T47D (cell line): ENCODE measurements at regions not wholly inside any gene's neighbourhood (a gene's known extent, or its start where the extent isn't known, plus 50 kb on each side); places are given as distances from the start of the nearest gene placed in this dataset.

Source experiments
- DNase-seq, 2 experiments: peaks; one replicate each; pipeline versions ENCODE4 v3.0.0 to v3.0.0-alpha.2; 2011 to 2012; ENCODE audit warnings: low read depth in 1 of 2, low spot score in 1 of 2
- JUND ChIP-seq: IDR thresholded peaks from 2 replicates; pipeline ENCODE4 v1.6.1; 2012; ENCODE audit warnings: low read depth
- in situ Hi-C: cut with HindIII; loops from 2 replicates; pipeline ENCODE4 v1.10.0; 2016; ENCODE audit warnings: low sequenced_read_pairs, low pct_unique_long_range_greater_than_20kb

DNA sequence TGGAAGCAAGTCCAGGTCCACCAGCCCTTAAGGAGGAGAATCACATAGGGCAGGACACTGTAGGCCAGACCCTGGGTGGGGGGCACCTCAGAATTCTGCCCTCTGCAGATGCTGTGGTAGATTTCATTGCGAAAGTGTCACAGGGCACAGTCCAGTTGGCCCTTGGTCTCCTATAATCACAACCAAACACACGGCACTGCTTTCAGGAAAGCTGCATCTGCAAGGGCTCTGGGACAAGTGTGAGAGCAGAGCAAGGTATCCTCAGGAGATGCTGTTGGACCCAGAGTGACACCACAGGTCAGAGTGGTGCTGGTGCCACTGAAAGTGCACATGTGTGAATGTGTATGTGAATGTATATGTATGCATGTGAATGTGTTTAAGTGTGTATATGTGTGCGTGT is 88.6 kb upstream of the MBNL2 start:
- TF ChIP-seq JUND: no peak
- no peak for DNase-seq
- in situ Hi-C loops: no loop called here

DNA sequence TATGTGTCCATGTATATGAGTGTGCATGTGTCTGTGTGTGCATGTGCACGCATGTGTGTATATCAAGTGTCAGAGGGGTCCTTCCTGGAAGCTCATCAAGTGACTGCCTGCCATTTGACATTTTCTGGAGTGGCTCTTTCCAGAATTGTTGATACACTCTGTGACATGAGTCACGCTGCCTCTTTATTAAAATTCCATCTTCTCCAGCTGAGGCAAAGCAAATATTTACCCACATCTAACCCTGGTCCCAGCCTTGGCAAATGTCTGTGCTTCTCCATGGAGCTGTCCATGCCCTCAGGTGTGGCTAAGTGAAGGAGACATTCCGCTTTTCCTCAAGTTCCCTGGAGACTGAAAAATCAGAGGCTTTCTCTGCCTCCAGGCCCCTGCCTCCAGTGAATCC is 88.2 kb upstream of the MBNL2 start:
- in situ Hi-C loops: no loop called here
- DNase-seq: peak in 1 of 2 experiments; percentile 53

GRCh38 chr13:97134364-97135095 is 87.6 kb upstream of the MBNL2 start:
- no peak for TF ChIP-seq JUND
- DNase-seq: no peak
- in situ Hi-C loops: no loop called here

More for the DNA sequence above, 88.2 kb upstream of the MBNL2 start:
- TF ChIP-seq JUND: no peak

DNA sequence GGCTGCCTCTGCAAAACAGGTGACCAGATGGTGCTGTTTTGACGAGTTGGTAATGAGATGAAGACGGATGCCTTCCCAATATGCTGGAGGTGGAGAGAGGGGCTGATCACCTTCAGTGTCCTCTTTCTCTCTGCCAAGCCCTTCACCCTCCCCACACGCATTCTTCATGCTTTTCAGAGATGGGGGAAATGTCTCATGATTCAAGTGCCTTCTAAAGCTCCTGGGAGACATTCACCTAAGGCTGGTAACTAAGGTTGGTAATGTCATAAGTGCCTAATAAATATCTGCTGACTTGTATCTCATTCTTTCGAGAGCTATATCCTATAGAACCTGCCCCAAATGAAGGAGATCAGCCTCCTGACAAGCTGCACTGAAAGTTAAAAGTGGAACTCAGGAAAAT is 86.2 kb upstream of the MBNL2 start:
- DNase-seq: no peak
- in situ Hi-C loops: no loop called here
- no peak for TF ChIP-seq JUND

DNA sequence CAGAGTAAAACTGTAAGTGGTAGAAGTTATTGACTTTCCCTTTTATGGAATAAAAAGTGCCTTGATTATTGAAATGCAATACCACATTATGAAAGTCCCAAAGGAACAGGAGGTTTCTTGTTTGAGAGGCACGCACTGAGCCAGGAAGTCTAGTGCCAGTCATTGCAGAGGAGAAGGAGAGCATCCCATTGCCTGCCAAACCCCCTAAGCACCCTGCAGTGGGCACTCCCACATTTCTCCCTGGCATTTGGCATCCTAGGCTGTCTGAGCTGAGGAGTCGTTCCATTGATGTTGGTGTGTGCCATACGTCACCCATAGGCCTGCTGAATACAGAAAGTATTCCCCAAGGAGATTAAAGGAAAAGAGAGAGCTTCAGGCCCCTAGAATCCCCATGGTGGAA is 85.7 kb upstream of the MBNL2 start:
- DNase-seq: no peak
- in situ Hi-C loops: no loop called here
- TF ChIP-seq JUND: no peak

GRCh38 chr13:97139691-97140090 is 82.4 kb upstream of the MBNL2 start:
- in situ Hi-C loops: no loop called here
- TF ChIP-seq JUND: no peak
- DNase-seq: no peak

DNA sequence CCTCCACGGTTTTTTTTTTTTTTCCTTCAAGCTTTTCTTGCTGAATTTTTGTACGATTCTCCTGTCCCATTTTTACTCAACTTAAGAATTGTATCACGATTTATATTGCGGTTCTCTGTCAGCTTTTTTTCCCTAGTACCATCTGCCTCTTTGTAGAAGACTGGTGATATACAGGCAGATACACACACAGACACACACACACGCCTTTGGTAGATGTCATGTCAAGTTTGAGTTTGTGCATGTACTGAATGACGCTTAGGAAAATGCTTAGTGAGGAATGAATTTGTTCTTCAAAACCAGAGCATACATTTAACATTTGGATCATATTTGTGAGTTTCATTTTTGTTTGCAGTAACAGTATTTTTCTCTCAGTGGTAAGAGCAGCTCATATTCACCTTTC is 82.0 kb upstream of the MBNL2 start:
- no peak for TF ChIP-seq JUND
- no peak for DNase-seq
- in situ Hi-C loops: no loop called here

DNA sequence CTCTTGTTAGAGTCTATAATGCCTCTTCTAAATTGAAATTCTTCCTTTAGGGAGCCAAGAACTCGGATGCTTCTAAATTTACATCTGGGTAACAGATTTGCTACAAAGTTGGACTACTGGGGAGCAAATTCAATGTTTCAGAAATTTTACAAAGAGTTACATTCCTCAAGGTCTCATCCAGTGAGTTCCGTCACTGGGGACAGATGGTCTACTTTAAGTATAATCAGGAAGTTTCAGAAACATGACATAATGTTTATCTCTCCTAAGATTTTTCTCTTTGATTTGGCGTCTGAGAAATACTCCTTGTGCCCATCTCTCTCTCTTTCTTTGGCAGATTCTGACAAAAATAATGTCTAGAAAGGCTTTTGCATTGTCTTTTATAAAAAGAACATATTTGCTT is 81.5 kb upstream of the MBNL2 start:
- no peak for DNase-seq
- in situ Hi-C loops: no loop called here
- TF ChIP-seq JUND: no peak

DNA sequence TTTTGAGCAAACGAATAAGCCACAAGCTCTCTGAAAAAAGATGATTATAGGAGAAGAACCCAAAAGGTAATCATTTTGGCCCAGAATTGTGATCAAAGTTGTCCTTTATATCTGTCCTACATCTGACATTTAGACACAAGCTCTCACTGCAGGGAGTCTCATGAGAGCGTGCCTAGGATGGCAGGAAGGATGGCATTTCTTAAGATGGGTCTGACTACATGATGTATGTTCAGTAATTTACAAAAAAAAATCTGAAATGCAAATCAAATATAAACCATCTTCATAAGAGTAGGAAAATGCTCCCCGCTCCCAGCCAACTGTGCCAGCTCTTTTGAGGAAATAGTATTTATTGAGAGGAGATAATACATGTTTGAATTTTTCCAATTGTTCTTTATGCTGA is 81.0 kb upstream of the MBNL2 start:
- no peak for TF ChIP-seq JUND
- DNase-seq: no peak
- in situ Hi-C loops: no loop called here

GRCh38 chr13:97141564-97142005 is 80.5 kb upstream of the MBNL2 start:
- in situ Hi-C loops: no loop called here
- DNase-seq: peak; percentile 46 to 92
- peak; percentile 99 for TF ChIP-seq JUND

- peak in 1 of 2 experiments; percentile 60 for DNase-seq
- in situ Hi-C loops: no loop called here
- no peak for TF ChIP-seq JUND
Observed at GRCh38 chr13:97142452-97142851, 79.7 kb upstream of the MBNL2 start.

DNA sequence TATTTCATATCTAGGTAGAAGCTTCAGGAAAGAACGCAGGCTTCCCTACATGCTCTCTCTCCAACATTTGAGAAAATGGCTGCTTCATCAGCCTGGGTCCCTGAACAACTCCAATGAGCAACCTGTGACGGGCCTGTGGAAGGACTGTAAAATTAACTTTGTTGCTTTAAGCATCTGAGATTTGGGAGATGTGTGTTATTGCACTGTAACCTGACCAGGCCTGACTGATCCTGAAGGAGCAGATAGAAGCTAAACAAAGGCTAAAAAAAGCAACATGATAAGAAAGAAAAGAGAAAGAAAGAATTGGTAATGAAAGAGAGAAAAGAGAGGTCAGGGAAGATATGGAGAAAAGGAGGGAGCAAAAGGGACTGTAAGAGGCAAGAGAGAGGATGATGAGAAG is 77.1 kb upstream of the MBNL2 start:
- no peak for DNase-seq
- in situ Hi-C loops: no loop called here
- TF ChIP-seq JUND: no peak

- no peak for DNase-seq
- TF ChIP-seq JUND: no peak
- in situ Hi-C loops: no loop called here
Observed at GRCh38 chr13:97148894-97149293, 73.2 kb upstream of the MBNL2 start.

DNA sequence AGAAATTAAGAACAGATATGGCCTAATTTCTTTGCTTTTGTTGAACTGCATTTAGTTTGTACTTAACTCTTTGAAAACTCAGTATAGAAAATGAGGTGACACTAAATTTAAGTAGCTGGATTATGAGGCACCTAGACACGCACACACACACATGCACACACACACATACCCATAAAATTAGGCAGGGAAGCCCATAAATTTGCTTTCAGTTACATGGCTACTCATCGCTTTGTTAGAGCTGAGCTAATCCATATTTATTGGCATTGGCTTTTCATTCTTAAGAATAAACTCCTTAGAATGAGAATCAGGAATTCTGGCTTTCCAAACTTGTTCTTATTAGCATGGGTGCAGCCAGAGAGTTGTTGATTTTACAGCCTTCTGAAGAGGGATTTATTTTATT is 61.7 kb upstream of the MBNL2 start:
- DNase-seq: no peak
- TF ChIP-seq JUND: no peak
- in situ Hi-C loops: no loop called here
